Gastrocnemius medialis (tissue), 4 donors: ENCODE measurements at regions not wholly inside any gene's neighbourhood (a gene's known extent, or its start where the extent isn't known, plus 50 kb on each side); places are given as distances from the start of the nearest gene placed in this dataset.

Experiments used
- CTCF ChIP-seq, 5 experiments: fragments of 450-650 bp in 3 of 5; fragments of 200-600 bp in 2 of 5; sonication (generic) in 2 of 5; IDR thresholded peaks in 4 of 5; conservative IDR thresholded peaks in 1 of 5; 1 replicate in 4 of 5; 2 replicates in 1 of 5; pipeline ENCODE4 v1.5.1; 2016 to 2019; ENCODE audit warnings: antibody characterized with exemption in 5 of 5, mild to moderate bottlenecking in 3 of 5, moderate library complexity in 3 of 5
- POLR2A ChIP-seq, 2 donors: fragments of 450-650 bp; IDR thresholded peaks; one replicate each; pipeline ENCODE4 v1.6.1; 2017; ENCODE audit warnings: antibody characterized with exemption in 2 of 2, mild to moderate bottlenecking in 2 of 2, moderate library complexity in 2 of 2

- TF ChIP-seq CTCF (IDR thresholded peaks at IDR 0.05 in 4 of 5, conservative IDR thresholded peaks at IDR 0.05 in 1 of 5) (no peak), POLR2A (IDR thresholded peaks at IDR 0.05) (no peak)
Observed at GRCh38 chr7:142539901-142540300, 209.4 kb upstream of the PRSS1 start.
